ENCODE measurements at regions not wholly inside any gene's neighbourhood (a gene's known extent, or its start where the extent isn't known, plus 50 kb on each side); places are given as distances from the start of the nearest gene placed in this dataset.

DNA sequence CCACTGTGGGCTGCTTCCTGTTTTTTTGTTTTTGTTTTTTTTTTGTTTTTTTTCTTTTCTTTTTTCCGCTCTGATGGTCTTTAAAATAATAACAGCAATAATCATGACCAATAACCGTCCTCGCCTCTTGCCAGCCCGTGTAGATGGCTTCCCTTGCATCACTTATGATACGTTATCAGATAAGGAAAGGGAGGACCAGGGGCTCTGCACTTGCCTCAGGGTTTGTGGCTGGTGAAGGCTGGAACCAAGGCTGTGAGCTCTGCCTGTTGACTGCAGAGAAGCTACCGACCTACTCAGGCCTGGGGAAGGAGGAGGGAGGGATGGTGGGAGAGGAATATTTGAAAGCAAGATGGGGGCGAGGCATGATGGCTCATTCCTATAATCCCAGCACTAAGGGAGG, 114.0 kb upstream of the SDK2 start:
- no peaks in the 10 kb centered on the region for H3K9me3 ChIP-seq (ENCODE audit: control insufficient read depth, insufficient read depth, low read length)
- H3K36me3 ChIP-seq (ENCODE audit: control insufficient read depth, insufficient read depth, low read length) = no peaks in the 10 kb centered on the region
- WGBS (ENCODE audit: insufficient coverage) = 50% methylated on average over 4 of the region's 7 CpGs
- intact Hi-C loops (cut with micrococcal nuclease) = no loop called here
- Mint-ChIP-seq H3K4me1 (peaks cover 14 to 39% of the 10 kb centered on the region in 2 donors), H3K9me3 (peaks cover 2 to 3% of the 10 kb centered on the region in 2 donors), H3K27me3 (ENCODE audit: low read depth in 2 of 2) (peaks cover 0 to 3% of the 10 kb centered on the region in 2 donors), H3K27ac (peak overlapping the region; percentile 80), H3K36me3 (no peaks in the 10 kb centered on the region), H3K4me3 (no peak overlapping the region)
- TF ChIP-seq, protein P1, sequence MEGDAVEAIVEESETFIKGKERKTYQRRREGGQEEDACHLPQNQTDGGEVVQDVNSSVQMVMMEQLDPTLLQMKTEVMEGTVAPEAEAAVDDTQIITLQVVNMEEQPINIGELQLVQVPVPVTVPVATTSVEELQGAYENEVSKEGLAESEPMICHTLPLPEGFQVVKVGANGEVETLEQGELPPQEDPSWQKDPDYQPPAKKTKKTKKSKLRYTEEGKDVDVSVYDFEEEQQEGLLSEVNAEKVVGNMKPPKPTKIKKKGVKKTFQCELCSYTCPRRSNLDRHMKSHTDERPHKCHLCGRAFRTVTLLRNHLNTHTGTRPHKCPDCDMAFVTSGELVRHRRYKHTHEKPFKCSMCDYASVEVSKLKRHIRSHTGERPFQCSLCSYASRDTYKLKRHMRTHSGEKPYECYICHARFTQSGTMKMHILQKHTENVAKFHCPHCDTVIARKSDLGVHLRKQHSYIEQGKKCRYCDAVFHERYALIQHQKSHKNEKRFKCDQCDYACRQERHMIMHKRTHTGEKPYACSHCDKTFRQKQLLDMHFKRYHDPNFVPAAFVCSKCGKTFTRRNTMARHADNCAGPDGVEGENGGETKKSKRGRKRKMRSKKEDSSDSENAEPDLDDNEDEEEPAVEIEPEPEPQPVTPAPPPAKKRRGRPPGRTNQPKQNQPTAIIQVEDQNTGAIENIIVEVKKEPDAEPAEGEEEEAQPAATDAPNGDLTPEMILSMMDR (IDR thresholded peaks at IDR 0.05) = no peak
- H3K27ac ChIP-seq (ENCODE audit: low read length) = no peak overlapping the region
- no peaks in the 10 kb centered on the region for H3K27me3 ChIP-seq (ENCODE audit: control insufficient read depth, insufficient read depth, low read length)
- DNase-seq (no peak), ATAC-seq (no peak)
- H3K4me1 ChIP-seq (ENCODE audit: control insufficient read depth, insufficient read depth, low read length) = peaks cover 9% of the 10 kb centered on the region
- H3K4me3 ChIP-seq (ENCODE audit: low read length) = no peak overlapping the region

DNA sequence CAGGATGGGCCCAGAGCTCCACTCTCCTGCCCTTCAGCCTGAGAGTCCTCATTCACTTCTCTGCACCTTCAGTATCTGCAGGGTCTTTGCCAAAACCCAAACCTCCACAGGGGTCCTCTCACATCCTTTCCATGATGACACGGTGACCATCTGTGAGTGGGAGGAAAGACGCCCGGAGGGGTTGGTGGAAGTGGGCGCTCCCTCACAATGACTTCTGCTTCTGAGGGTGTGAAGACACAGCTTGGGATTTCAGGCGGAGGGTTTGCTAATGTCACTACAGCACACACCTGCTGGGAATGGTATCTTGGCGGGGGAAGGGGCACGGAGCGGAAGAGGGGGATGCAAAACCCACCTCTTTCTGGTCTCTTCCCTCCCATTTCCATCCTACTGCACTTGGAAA, 115.1 kb upstream of the SDK2 start:
- H3K4me3 ChIP-seq (ENCODE audit: low read length) = no peak overlapping the region

DNA sequence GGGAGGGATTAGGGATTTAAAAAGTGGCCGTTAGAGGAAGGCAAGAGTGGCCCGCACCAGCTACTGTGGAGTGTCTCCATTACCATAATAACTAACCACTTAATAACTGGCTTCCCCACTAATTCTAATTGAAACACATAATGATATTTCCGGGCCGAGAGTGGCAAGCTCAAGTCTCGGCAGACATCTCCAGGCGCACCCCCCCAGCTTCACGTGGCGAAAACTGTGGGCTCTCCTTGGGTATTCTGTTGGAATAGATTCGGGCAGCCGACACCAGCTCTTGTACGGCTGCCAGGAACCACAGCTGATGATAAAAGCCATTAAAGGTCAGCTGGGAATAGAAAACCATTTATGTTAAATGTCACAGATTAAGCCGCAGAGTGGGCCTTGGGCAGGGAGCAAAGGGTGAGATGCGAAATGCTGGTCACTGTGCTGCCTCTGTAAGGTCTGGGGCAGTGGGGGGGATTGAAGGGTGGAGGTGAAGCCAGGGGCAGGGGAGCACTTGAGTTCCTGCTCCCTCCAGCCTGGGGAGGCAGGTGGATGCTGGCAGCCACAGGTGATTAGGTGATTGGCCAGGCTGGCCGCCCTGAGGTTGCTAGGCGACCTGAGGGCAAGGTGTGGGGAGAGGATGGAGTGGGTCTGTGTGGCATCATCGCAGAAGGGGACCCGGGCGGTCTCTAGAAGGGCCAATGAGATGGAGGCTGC, 115.6 kb upstream of the SDK2 start:
- H3K36me3 ChIP-seq (ENCODE audit: control insufficient read depth, insufficient read depth, low read length) = no peaks in the 10 kb centered on the region
- intact Hi-C loops (cut with micrococcal nuclease) = no loop called here
- peaks cover 9% of the 10 kb centered on the region for H3K4me1 ChIP-seq (ENCODE audit: control insufficient read depth, insufficient read depth, low read length)
- TF ChIP-seq, protein P1 (IDR thresholded peaks at IDR 0.05) = no peak
- Mint-ChIP-seq H3K36me3 (no peaks in the 10 kb centered on the region), H3K27me3 (ENCODE audit: low read depth in 2 of 2) (no peaks in the 10 kb centered on the region), H3K4me1 (peaks cover 14 to 39% of the 10 kb centered on the region in 2 donors), H3K4me3 (no peak overlapping the region), H3K9me3 (peaks cover 2 to 3% of the 10 kb centered on the region in 2 donors), H3K27ac (no peak overlapping the region)
- no peaks in the 10 kb centered on the region for H3K27me3 ChIP-seq (ENCODE audit: control insufficient read depth, insufficient read depth, low read length)
- no peaks in the 10 kb centered on the region for H3K9me3 ChIP-seq (ENCODE audit: control insufficient read depth, insufficient read depth, low read length)
- no peak for ATAC-seq
- DNase-seq = no peak
- no peak overlapping the region for H3K4me3 ChIP-seq (ENCODE audit: low read length)
- WGBS (ENCODE audit: insufficient coverage) = 83% methylated on average over 18 of the region's 18 CpGs
- H3K27ac ChIP-seq (ENCODE audit: low read length) = no peak overlapping the region

More for the DNA sequence above, 115.1 kb upstream of the SDK2 start:
- Histone ChIP-seq H3K9me3 (ENCODE audit: control insufficient read depth, insufficient read depth, low read length) (no peaks in the 10 kb centered on the region), H3K27ac (ENCODE audit: low read length) (no peak overlapping the region), H3K36me3 (ENCODE audit: control insufficient read depth, insufficient read depth, low read length) (no peaks in the 10 kb centered on the region), H3K4me1 (ENCODE audit: control insufficient read depth, insufficient read depth, low read length) (peaks cover 9% of the 10 kb centered on the region), H3K27me3 (ENCODE audit: control insufficient read depth, insufficient read depth, low read length) (no peaks in the 10 kb centered on the region)
- ATAC-seq (no peak), DNase-seq (no peak)
- H3K27ac Mint-ChIP-seq = no peak overlapping the region
- no peaks in the 10 kb centered on the region for H3K36me3 Mint-ChIP-seq
- intact Hi-C loops (cut with micrococcal nuclease) = no loop called here
- TF ChIP-seq, protein P1 (IDR thresholded peaks at IDR 0.05) = no peak
- peaks cover 0 to 3% of the 10 kb centered on the region in 2 donors for H3K27me3 Mint-ChIP-seq (ENCODE audit: low read depth in 2 of 2)
- 60% methylated on average over 7 of the region's 8 CpGs for WGBS (ENCODE audit: insufficient coverage)
- peaks cover 14 to 39% of the 10 kb centered on the region in 2 donors for H3K4me1 Mint-ChIP-seq
- H3K4me3 Mint-ChIP-seq = no peak overlapping the region
- peaks cover 2 to 3% of the 10 kb centered on the region in 2 donors for H3K9me3 Mint-ChIP-seq

DNA sequence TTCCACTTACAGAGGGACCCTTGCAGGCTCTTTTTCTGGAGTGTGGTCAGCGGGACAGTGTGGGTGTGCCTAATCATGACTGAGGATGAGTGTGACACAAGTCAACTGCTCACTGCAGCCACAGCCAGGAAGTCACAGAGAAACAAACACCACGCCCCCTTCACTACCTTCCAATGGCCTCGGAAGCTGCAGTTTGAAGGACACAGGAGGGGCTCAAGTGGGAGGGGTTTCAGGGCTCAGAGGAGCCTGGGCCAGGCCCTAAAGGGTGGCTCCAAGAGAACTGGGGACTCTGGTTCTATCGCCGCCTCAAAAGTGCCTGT, 116.2 kb upstream of the SDK2 start:
- ATAC-seq (peak; percentile 14 to 64 (median 22)), DNase-seq (no peak)
- Histone ChIP-seq H3K27ac (ENCODE audit: low read length) (no peak overlapping the region), H3K4me1 (ENCODE audit: control insufficient read depth, insufficient read depth, low read length) (peaks cover 9% of the 10 kb centered on the region), H3K9me3 (ENCODE audit: control insufficient read depth, insufficient read depth, low read length) (no peaks in the 10 kb centered on the region), H3K4me3 (ENCODE audit: low read length) (no peak overlapping the region), H3K27me3 (ENCODE audit: control insufficient read depth, insufficient read depth, low read length) (no peaks in the 10 kb centered on the region), H3K36me3 (ENCODE audit: control insufficient read depth, insufficient read depth, low read length) (no peaks in the 10 kb centered on the region)
- Mint-ChIP-seq H3K4me1 (peaks cover 14 to 39% of the 10 kb centered on the region in 2 donors), H3K36me3 (no peaks in the 10 kb centered on the region), H3K9me3 (peaks cover 2 to 3% of the 10 kb centered on the region in 2 donors), H3K4me3 (no peak overlapping the region), H3K27me3 (ENCODE audit: low read depth in 2 of 2) (peaks cover 0 to under 1% of the 10 kb centered on the region in 2 donors), H3K27ac (no peak overlapping the region)
- 66% methylated on average over 3 of the region's 5 CpGs for WGBS (ENCODE audit: insufficient coverage)
- TF ChIP-seq, protein P1 (IDR thresholded peaks at IDR 0.05) = no peak
- intact Hi-C loops (cut with micrococcal nuclease) = no loop called here
